ENCODE measurements at regions not wholly inside any gene's neighbourhood (a gene's known extent, or its start where the extent isn't known, plus 50 kb on each side); places are given as distances from the start of the nearest gene placed in this dataset.

DNA sequence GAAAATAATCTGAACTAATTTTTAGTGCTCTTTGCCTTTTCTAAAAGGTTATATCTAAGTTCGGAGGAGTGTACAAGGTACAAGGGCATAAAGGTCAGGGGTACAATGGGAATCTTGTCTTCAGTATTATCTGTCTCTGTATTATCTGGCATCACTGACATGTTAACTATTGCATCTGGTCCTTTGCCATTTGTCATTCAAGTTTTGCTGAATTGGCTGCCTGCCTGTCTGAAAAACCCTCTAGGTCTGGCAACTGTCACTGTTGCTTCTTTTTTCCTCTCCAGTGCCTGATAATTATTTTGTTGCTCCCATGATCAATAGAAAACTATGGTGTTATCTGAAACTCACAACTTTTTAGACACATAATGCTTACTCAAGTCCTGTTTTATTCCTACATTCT lies 112.5 kb upstream of the STK26 start:
- TF ChIP-seq POLR2A (IDR thresholded peaks at IDR 0.05), result no peak
- TF ChIP-seq, protein P1, sequence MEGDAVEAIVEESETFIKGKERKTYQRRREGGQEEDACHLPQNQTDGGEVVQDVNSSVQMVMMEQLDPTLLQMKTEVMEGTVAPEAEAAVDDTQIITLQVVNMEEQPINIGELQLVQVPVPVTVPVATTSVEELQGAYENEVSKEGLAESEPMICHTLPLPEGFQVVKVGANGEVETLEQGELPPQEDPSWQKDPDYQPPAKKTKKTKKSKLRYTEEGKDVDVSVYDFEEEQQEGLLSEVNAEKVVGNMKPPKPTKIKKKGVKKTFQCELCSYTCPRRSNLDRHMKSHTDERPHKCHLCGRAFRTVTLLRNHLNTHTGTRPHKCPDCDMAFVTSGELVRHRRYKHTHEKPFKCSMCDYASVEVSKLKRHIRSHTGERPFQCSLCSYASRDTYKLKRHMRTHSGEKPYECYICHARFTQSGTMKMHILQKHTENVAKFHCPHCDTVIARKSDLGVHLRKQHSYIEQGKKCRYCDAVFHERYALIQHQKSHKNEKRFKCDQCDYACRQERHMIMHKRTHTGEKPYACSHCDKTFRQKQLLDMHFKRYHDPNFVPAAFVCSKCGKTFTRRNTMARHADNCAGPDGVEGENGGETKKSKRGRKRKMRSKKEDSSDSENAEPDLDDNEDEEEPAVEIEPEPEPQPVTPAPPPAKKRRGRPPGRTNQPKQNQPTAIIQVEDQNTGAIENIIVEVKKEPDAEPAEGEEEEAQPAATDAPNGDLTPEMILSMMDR (IDR thresholded peaks at IDR 0.05), result no peak
